ENCODE measurements at regions not wholly inside any gene's neighbourhood (a gene's known extent, or its start where the extent isn't known, plus 50 kb on each side); places are given as distances from the start of the nearest gene placed in this dataset.

DNA sequence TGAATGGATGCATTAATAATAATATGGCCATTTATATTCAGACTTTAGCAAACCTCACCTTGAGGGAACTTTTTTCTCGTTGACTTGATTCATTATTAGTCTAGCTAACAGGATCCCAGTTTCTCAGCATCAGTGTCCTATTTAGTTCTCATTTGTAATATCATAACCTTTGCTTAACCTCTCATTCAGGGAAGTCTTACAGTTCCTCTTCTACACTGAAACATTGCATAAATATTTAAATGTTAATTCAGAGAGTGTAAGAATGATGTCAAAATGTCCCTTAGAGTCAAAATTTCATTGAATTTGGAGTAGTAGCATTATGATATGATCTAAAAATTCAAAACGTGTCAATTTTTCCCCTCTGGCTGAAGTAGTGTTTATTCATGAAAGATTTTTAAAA is 650.1 kb downstream of the EFNA5 start:
- Mint-ChIP-seq H3K4me3 (no peak overlapping the region), H3K9me3 (no peaks in the 10 kb centered on the region)
- no peak for DNase-seq

More for the DNA sequence above, 650.1 kb downstream of the EFNA5 start:
- Histone ChIP-seq H3K9ac (ENCODE audit: extremely low read depth, insufficient read length, low read length) (no peak overlapping the region), H3K18ac (ENCODE audit: insufficient read length, low read depth, low read length) (no peak overlapping the region), H3K27me3 (ENCODE audit: insufficient read depth, low read length) (no peaks in the 10 kb centered on the region), H3K9me3 (ENCODE audit: control insufficient read depth, low read depth, low read length) (no peaks in the 10 kb centered on the region), H3K4me1 (ENCODE audit: insufficient read depth, low read length) (no peaks in the 10 kb centered on the region), H4K5ac (ENCODE audit: insufficient read length, low read depth, low read length) (no peak overlapping the region), H3K79me1 (ENCODE audit: insufficient read depth, low read depth, low read length, poor library complexity, severe bottlenecking) (no peaks in the 10 kb centered on the region), H3K56ac (ENCODE audit: insufficient read length, low read depth, low read length) (no peak overlapping the region), H2BK20ac (ENCODE audit: low read depth, low read length, poor library complexity, severe bottlenecking) (no peak overlapping the region), H2BK12ac (ENCODE audit: insufficient read length, low read depth, low read length) (no peak overlapping the region), H3K27ac (ENCODE audit: insufficient read length, low read depth, low read length) (no peak overlapping the region), H2AFZ (ENCODE audit: low read length) (no peak overlapping the region), H3T11ph (ENCODE audit: low read length) (no peak overlapping the region), H3K23me2 (ENCODE audit: insufficient read length, low read depth, low read length, poor library complexity, severe bottlenecking) (no peaks in the 10 kb centered on the region), H4K8ac (replicated peaks; ENCODE audit: insufficient read length, low read depth, low read length) (no peak overlapping the region), H3K23ac (ENCODE audit: insufficient read length, low read depth, low read length) (no peak overlapping the region), H2AK5ac (ENCODE audit: insufficient read length, low read length) (no peak overlapping the region), H3K14ac (ENCODE audit: insufficient read depth, low read length) (no peak overlapping the region), H2BK5ac (ENCODE audit: insufficient read length, low read length) (no peak overlapping the region), H3K4me2 (ENCODE audit: insufficient read depth, insufficient read length, low read length) (no peak overlapping the region), H3K79me2 (ENCODE audit: insufficient read depth, low read length) (no peaks in the 10 kb centered on the region), H3K4ac (ENCODE audit: low read depth, low read length) (no peak overlapping the region), H2BK120ac (ENCODE audit: low read depth, low read length, poor library complexity, severe bottlenecking) (no peak overlapping the region), H2BK15ac (ENCODE audit: low read depth, low read length) (no peak overlapping the region), H4K20me1 (ENCODE audit: control insufficient read depth, insufficient read depth, insufficient read length) (no peaks in the 10 kb centered on the region), H4K91ac (ENCODE audit: insufficient read length, low read depth, low read length) (no peak overlapping the region)
- peaks cover 16 to 17% of the 10 kb centered on the region in 2 experiments for H3K4me1 Mint-ChIP-seq
- no peaks in the 10 kb centered on the region for H3K36me3 Mint-ChIP-seq (ENCODE audit: insufficient read depth in 1 of 3, low read depth in 3 of 3)
- TF ChIP-seq, protein P1, sequence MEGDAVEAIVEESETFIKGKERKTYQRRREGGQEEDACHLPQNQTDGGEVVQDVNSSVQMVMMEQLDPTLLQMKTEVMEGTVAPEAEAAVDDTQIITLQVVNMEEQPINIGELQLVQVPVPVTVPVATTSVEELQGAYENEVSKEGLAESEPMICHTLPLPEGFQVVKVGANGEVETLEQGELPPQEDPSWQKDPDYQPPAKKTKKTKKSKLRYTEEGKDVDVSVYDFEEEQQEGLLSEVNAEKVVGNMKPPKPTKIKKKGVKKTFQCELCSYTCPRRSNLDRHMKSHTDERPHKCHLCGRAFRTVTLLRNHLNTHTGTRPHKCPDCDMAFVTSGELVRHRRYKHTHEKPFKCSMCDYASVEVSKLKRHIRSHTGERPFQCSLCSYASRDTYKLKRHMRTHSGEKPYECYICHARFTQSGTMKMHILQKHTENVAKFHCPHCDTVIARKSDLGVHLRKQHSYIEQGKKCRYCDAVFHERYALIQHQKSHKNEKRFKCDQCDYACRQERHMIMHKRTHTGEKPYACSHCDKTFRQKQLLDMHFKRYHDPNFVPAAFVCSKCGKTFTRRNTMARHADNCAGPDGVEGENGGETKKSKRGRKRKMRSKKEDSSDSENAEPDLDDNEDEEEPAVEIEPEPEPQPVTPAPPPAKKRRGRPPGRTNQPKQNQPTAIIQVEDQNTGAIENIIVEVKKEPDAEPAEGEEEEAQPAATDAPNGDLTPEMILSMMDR (conservative IDR thresholded peaks at IDR 0.05), result no peak
- H3K27ac Mint-ChIP-seq, result no peak overlapping the region
- H3K27me3 Mint-ChIP-seq (ENCODE audit: low read depth), result no peaks in the 10 kb centered on the region
- no CpG with 5 or more reads among the region's 2 CpGs for WGBS (ENCODE audit: extremely low coverage, insufficient read length, low lambda C conversion rate)
